Activated naive CD4-positive, alpha-beta T cell treated with anti-CD3 and anti-CD28 coated beads, Interleukin-2, amount 50 U/mL, for 72 hours (primary cell): ENCODE measurements at regions not wholly inside any gene's neighbourhood (a gene's known extent, or its start where the extent isn't known, plus 50 kb on each side); places are given as distances from the start of the nearest gene placed in this dataset.

Experiments used
- ATAC-seq, 2 donors: fragments of 150-1000 bp; cut with Tn5 transposase; 2 replicates each; pipeline ENCODE4 v1.10.0; 2021; ENCODE audit warnings: mild to moderate bottlenecking in 2 of 2, moderate library complexity in 2 of 2
- DNase-seq, 2 donors: peaks; one replicate each; pipeline ENCODE4 v3.0.0; 2021 to 2022; ENCODE audit warnings: low spot score in 2 of 2
- H3K27ac Mint-ChIP-seq, 2 donors: one replicate each; pipeline ENCODE4 v1.8.0; 2022; ENCODE audit warnings: mild to moderate bottlenecking in 2 of 2, mixed read lengths in 2 of 2
- H3K36me3 Mint-ChIP-seq, 2 donors: one replicate each; pipeline ENCODE4 v1.8.0; 2022; ENCODE audit warnings: mixed read lengths in 2 of 2
- H3K9me3 Mint-ChIP-seq, 2 donors: one replicate each; pipeline ENCODE4 v1.8.0; 2022; ENCODE audit warnings: mixed read lengths in 2 of 2

DNA sequence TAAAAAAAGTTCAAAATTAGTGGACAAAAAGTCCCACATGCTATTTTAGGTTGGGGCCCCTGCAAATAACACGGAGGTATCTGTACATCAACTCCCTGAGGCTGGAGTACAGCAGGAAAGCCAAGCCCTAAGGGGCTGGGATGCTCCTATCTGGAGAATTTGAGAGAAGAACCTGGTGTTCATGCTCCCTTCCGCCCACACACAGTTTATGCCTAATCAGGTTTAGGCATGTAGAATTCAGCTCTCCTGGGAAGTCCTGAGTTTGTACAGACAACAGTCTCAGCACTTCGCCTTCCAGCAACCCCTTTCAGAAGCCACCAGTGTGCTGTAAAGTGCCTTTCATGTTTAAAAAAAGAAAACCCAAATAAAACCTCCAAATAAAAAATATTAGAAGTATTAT lies 237.3 kb upstream of the GRIP1 start:
- no peak for DNase-seq
- peaks cover 0 to 5% of the 10 kb centered on the region in 2 donors for H3K9me3 Mint-ChIP-seq
- H3K27ac Mint-ChIP-seq, result no peak overlapping the region
- peaks cover 0 to 5% of the 10 kb centered on the region in 2 donors for H3K36me3 Mint-ChIP-seq
- no peak for ATAC-seq

GRCh38 chr12:66919466-66919865 lies 240.6 kb upstream of the GRIP1 start:
- no peak overlapping the region for H3K27ac Mint-ChIP-seq
- no peak for ATAC-seq
- DNase-seq, result no peak

DNA sequence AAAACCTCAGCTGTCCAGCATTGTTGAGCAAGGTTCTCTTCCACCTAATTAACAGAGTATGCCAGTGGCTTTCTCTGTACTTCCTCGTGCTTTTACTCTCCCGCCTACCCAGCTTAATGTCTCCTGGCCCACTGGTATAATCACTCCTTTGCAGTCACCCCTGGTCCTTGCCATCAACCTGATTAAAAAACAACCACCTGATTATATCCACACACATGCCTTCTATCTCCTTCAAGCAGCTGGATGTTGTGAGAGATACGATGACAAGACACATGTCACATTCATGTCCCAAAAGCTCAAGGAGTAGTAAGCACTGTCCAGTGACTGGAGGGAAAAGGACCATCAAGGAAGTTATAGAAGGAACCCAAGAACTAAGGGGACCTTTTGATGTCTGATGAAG lies 241.3 kb upstream of the GRIP1 start:
- peaks cover 0 to 5% of the 10 kb centered on the region in 2 donors for H3K9me3 Mint-ChIP-seq
- no peak overlapping the region for H3K27ac Mint-ChIP-seq
- peaks cover 0 to 5% of the 10 kb centered on the region in 2 donors for H3K36me3 Mint-ChIP-seq
- ATAC-seq (no peak), DNase-seq (no peak)

More at GRCh38 chr12:66919466-66919865, 240.6 kb upstream of the GRIP1 start:
- peaks cover 0 to 5% of the 10 kb centered on the region in 2 donors for H3K9me3 Mint-ChIP-seq
- H3K36me3 Mint-ChIP-seq, result peaks cover 0 to 5% of the 10 kb centered on the region in 2 donors

- no peak for ATAC-seq
- Mint-ChIP-seq H3K9me3 (peaks cover 0 to 5% of the 10 kb centered on the region in 2 donors), H3K36me3 (peaks cover 0 to 5% of the 10 kb centered on the region in 2 donors), H3K27ac (no peak overlapping the region)
- no peak for DNase-seq
Observed at GRCh38 chr12:66921151-66921550, 242.3 kb upstream of the GRIP1 start.

DNA sequence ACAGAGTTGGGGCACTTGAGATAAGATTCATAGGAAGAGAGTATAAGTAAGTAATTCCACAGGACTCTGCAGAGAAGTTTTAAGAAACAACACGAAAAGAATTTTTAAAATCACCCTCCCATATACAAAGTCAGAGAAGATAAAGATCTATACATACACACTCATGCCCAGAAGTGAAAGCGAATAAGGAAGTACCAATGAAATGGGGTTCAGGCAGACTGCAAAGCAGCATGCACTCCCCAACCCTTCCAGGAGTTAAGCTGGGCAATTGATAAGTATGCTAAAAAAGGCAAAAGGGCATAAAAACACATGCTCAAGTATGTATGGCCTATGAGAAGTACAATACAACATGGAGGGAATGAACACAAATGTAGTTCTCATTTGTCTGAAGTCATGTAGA lies 246.2 kb upstream of the GRIP1 start:
- DNase-seq, result no peak
- ATAC-seq, result no peak
- Mint-ChIP-seq H3K27ac (no peak overlapping the region), H3K9me3 (peaks cover 0 to 5% of the 10 kb centered on the region in 2 donors), H3K36me3 (no peaks in the 10 kb centered on the region)

DNA sequence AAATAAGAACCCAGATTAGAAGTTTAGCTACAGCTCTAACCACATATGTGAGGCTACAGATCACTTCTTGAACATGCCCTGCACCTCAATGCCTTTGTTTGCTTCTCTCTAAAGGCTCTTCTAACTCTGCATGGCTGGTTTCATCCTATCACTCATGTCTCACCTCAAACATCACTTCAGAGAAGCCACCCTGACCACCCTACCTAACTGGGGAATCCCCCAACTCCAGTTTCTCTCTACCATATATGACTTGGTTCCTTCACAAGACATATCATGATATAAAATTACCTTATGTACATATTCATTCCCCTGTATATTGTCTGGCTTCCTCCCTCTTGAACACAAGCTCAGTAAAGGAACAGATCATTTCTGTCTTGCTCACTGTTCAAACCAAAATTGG lies 250.2 kb upstream of the GRIP1 start:
- Mint-ChIP-seq H3K9me3 (peaks cover 0 to 3% of the 10 kb centered on the region in 2 donors), H3K27ac (no peak overlapping the region), H3K36me3 (peaks cover 0 to 9% of the 10 kb centered on the region in 2 donors)
- DNase-seq, result peak in 1 of 2 donors; percentile 32
- peak; percentile 91 to 96 for ATAC-seq

- Mint-ChIP-seq H3K36me3 (peaks cover 4 to 15% of the 10 kb centered on the region in 2 donors), H3K9me3 (peaks cover 0 to 3% of the 10 kb centered on the region in 2 donors), H3K27ac (no peak overlapping the region)
- DNase-seq, result no peak
- ATAC-seq, result no peak
Observed at GRCh38 chr12:66931091-66931490, 252.2 kb upstream of the GRIP1 start.

- ATAC-seq (no peak), DNase-seq (no peak)
- peaks cover 4 to 18% of the 10 kb centered on the region in 2 donors for H3K36me3 Mint-ChIP-seq
- no peak overlapping the region for H3K27ac Mint-ChIP-seq
- H3K9me3 Mint-ChIP-seq, result peaks cover 0 to 6% of the 10 kb centered on the region in 2 donors
Observed at GRCh38 chr12:66932126-66932525, 253.2 kb upstream of the GRIP1 start.

DNA sequence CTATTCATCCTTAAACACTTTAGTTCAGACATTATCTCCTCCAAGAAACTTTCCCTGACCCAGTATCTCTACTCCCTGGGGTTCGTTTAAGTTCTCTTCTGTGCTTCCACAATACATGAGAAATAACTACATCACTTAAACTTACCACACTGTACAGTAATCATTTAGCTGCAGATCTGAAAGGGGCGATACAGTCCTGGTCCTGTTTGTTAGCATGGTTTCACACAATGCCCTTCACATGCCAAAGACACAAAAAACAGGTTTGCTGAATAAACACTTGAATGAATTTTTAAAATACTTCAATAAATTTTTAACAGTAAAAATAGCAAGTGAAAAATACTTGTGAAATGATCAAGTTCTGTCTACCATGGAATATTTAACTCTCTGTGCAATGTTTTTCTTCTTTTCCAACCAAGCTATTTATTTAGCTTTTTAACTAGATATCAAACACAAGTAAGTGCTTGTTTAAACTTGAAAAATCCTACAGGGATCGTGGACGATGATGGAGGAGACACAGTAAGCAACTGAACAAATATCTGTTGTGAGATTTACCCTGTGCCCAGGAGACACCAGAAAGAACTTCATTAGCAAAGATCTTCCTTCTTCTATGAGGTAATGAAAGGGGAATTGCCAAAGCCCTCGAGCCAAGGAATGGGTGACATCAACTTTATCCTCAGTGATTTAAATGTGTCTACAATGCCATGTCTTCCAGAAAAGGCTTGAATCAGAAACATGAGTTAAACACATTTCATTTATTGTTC lies 255.6 kb upstream of the GRIP1 start:
- no peak for DNase-seq
- H3K36me3 Mint-ChIP-seq, result peaks cover 4 to 21% of the 10 kb centered on the region in 2 donors
- no peak overlapping the region for H3K27ac Mint-ChIP-seq
- ATAC-seq, result no peak
- H3K9me3 Mint-ChIP-seq, result peaks cover 0 to 12% of the 10 kb centered on the region in 2 donors

DNA sequence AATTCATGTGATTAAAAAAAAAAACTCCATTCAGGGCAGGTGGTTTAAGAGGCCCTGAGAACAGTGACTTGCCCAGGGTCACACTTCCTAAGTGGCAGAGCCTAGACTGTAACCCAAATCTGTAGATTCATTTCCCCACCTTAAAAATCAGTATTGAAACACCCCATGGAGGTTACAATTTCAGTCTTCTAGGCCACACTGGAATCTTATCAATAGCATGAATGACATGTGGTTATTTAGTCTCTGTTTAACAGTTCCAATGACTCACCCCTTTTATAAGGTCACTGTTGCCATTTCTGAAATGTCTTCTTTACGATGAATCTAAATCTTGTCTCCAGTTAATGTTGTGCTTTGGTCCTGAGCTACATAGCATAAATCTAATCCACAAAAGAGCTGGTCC lies 262.3 kb upstream of the GRIP1 start:
- Mint-ChIP-seq H3K27ac (no peak overlapping the region), H3K36me3 (peaks cover 0 to 12% of the 10 kb centered on the region in 2 donors), H3K9me3 (peaks cover 0 to 9% of the 10 kb centered on the region in 2 donors)
- no peak for DNase-seq
- peak; percentile 90 to 98 for ATAC-seq

GRCh38 chr12:66942741-66943465 lies 264.0 kb upstream of the GRIP1 start:
- H3K36me3 Mint-ChIP-seq, result peaks cover 0 to 6% of the 10 kb centered on the region in 2 donors
- no peak for ATAC-seq
- no peak for DNase-seq

GRCh38 chr12:66944365-66944764 lies 265.5 kb upstream of the GRIP1 start:
- no peak for ATAC-seq
- peaks cover 0 to 6% of the 10 kb centered on the region in 2 donors for H3K36me3 Mint-ChIP-seq

More at GRCh38 chr12:66942741-66943465, 264.0 kb upstream of the GRIP1 start:
- no peak overlapping the region for H3K27ac Mint-ChIP-seq
- H3K9me3 Mint-ChIP-seq, result no peaks in the 10 kb centered on the region

DNA sequence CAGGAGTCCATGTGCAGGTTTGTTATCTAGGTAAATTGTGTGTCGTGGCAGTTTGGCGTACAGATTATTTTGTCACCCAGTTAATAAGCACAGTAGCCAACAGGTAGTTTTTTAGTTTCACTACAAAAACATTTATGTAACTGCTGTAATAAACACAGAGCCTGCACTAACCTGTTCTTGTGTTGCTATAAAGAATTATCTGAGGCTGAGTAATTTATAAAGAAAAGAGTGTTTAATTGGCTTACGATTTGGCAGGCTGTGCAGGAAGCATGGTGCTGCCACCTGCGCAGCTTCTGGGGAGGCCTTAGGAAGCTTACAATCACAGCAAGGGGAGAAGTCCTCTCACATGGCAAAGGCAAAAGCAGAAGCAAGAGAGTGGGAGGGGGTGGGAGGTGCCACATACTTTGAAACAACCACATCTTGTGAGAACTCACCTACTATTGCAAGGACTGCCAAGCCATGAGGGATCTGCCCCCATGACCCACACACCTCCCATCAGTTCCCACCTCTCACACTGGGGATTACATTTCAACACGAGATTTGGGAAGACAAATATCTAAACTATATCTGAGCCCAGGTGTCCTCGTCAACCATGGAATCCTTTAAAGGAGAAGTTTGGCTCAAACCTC lies 266.4 kb upstream of the GRIP1 start:
- Mint-ChIP-seq H3K27ac (no peak overlapping the region), H3K9me3 (no peaks in the 10 kb centered on the region), H3K36me3 (peaks cover 0 to 6% of the 10 kb centered on the region in 2 donors)
- DNase-seq (no peak), ATAC-seq (no peak)

More at GRCh38 chr12:66944365-66944764, 265.5 kb upstream of the GRIP1 start:
- Mint-ChIP-seq H3K9me3 (no peaks in the 10 kb centered on the region), H3K27ac (no peak overlapping the region)
- DNase-seq, result no peak

DNA sequence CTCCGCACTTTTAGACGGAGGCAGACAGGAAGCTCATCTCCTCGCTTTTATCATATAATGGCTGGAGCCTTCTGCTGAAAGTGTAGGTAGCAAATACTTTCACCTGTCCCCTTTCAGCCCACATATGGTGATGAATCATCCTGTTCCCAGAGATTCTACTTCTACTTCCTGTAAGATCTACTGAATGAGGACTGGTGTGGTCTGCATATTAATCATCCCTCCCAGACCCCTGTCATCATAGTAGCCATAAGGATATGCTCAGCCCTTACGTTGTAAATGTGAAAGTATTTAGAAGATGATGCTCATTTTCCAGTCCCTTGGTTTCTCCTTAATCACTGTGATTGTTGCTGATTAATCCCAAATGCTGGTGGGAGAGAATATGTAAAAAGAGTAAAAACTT lies 268.2 kb upstream of the GRIP1 start:
- peaks cover 0 to 6% of the 10 kb centered on the region in 2 donors for H3K36me3 Mint-ChIP-seq
- peak; percentile 95 to 99 for ATAC-seq
- no peaks in the 10 kb centered on the region for H3K9me3 Mint-ChIP-seq
- H3K27ac Mint-ChIP-seq, result peak overlapping the region in 1 of 2 donors; percentile 22
- DNase-seq, result no peak

GRCh38 chr12:66952668-66953067 lies 273.8 kb upstream of the GRIP1 start:
- Mint-ChIP-seq H3K36me3 (no peaks in the 10 kb centered on the region), H3K27ac (no peak overlapping the region), H3K9me3 (no peaks in the 10 kb centered on the region)
- ATAC-seq (no peak), DNase-seq (no peak)

DNA sequence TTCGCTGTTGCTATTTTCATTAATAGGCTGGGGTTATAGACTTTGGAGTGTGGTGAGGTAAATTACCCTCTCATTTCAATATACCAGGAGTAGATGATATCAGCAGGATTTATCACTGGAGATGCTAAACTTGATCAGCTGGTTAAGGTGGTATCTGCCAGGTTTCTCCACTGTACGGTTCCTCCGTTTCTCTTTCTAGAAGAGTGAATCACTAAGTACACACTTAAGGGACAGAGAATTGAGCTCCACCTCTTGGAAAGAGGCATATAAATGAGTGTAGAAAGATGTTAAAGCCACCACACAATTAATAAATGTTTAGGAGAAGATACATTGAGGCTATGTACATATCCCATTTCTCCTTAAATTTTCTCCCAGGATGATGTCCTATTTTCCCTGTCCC lies 277.4 kb upstream of the GRIP1 start:
- H3K27ac Mint-ChIP-seq, result no peak overlapping the region
- H3K36me3 Mint-ChIP-seq, result no peaks in the 10 kb centered on the region
- DNase-seq (no peak), ATAC-seq (no peak)
- H3K9me3 Mint-ChIP-seq, result peaks cover 0 to 6% of the 10 kb centered on the region in 2 donors

GRCh38 chr12:66959276-66959675 lies 280.4 kb upstream of the GRIP1 start:
- peaks cover 6 to 13% of the 10 kb centered on the region in 2 donors for H3K9me3 Mint-ChIP-seq

More at GRCh38 chr12:66959276-66959675, 280.4 kb upstream of the GRIP1 start:
- ATAC-seq, result no peak
- H3K27ac Mint-ChIP-seq, result no peak overlapping the region
- peaks cover 0 to 11% of the 10 kb centered on the region in 2 donors for H3K36me3 Mint-ChIP-seq
- DNase-seq, result no peak
